ENCODE measurements at regions not wholly inside any gene's neighbourhood (a gene's known extent, or its start where the extent isn't known, plus 50 kb on each side); places are given as distances from the start of the nearest gene placed in this dataset.

DNA sequence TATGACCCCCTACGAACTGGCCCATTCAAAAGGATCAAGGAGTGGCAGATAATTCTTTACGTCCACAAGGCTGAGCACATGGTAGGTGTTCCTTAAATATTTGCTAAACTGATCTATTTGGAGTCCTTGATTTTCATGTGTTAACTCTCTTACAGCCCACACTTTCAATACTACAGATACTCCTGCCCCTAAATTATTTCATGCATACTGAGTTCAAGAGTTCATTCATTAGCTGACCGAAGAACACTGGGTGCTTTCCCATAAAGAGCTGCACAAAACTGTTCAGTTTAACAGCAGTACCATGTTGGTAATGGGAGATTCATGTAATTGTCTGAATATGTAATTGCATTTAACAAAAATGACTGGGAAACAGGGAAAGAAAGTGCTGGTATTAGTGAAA is 170.5 kb upstream of the ADO start:
- no peak for DNase-seq

DNA sequence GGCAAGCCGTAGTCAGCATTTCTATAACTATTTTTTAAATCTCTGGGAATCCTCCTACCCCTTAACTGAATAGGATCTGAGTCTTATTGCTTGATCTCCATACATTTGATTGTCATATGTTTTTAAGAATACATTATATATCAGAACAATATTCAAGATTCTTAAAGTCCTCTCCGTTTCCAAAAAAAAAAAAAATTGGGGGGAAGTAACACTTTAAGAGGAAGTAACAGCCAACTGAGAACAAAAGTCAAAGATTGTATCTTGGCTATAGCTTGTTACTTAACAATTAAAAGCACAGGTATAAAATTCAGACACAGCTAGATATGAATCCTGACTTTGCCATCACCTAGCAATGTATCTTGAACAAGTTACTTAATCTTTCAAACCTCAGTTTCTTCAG is 169.9 kb upstream of the ADO start:
- no peak for DNase-seq

DNA sequence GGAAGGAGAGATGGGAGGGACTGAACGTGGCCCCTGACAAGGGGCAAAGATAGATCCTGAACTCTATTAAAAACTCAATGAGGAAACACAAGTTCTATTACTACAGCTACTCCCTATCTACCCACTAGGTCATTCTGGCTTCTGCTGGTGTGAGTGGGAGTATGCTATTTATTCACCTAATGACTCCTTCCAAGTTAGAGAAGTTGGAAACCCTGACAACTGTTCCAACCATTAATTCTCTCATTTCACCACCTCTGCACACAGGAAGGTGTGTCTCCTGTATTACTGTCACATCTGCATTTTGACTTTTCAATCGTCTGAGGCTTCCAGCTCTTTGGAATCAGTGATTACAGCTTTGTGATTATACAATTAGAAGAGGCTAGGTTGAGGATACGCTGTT is 169.4 kb upstream of the ADO start:
- no peak for DNase-seq

DNA sequence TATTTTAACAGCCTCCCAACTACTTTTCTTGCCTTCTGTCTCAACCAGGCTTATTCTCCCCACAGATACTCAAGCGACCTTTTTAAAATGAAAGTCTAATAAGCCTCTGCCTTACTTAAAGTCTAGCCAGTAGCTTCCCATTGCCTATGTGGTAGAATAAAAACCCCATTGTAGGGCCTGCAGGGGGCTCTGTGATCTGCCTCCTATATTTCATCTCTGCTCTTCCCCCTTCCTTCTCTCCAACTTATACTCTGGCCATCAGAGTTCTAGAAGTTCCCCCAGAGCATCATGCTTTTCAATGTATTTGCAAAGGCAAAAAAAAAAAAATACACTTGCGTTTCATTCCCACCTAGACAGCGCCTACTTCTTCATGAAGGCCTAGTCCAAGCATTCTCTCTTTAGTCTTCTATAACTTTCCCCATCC is 167.7 kb upstream of the ADO start:
- no peak for DNase-seq

DNA sequence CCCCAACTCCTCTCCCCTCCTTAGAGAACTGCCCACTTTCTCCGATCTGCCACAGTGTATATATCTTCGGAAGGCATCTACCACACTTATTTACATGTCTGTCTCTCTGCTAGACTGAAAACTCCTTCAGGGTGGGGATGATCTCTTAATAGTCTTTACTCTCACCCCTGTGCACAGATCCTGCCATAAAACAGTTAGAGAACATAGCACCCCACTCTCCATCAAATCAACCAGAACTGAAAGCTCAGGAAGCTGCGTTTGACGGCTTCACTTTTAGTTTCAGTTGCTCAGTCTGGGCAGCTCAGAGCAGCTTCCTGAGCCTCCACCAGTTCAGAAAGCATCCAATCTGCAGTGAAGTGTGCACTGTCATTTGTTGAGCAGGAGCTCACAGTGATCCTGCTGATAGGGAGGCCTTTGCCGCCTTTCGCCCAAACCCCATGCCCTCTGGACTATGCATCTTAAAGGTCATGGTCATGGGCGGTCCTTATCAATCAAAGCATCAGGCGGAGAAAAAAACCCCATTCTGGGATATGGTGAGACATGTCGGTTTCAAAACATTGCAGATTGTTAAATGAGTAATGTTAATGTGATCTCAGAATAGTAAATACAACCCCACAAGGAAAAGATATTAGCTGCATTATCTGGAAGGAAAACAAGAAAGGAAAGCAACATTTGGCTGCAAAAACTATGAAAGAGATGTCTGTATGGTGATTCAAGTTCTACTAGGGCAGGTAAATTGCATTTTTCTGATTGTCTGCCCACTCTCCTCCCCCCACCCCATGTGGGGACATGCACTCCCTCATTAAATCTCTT is 167.1 kb upstream of the ADO start:
- no peak for DNase-seq

DNA sequence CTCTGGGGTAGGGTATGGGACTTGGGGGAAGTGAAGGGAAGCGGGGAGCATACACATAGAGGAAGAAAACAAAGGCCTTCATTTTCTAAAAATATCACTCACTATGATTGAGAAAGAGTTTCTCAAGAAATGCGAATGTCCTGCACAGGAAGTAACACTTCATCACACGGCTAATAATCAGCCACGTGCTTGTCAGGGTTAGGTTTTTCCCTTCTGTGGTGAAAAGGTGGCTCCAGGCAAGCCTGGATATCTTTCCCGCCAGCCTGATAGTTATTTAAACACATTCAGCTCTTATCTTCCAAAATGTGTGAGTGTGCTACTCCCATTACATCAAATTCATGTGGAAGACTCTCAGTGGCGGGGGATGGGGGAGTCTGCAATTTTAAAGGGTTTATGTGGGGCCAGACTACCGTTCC is 166.4 kb upstream of the ADO start:
- DNase-seq = no peak

DNA sequence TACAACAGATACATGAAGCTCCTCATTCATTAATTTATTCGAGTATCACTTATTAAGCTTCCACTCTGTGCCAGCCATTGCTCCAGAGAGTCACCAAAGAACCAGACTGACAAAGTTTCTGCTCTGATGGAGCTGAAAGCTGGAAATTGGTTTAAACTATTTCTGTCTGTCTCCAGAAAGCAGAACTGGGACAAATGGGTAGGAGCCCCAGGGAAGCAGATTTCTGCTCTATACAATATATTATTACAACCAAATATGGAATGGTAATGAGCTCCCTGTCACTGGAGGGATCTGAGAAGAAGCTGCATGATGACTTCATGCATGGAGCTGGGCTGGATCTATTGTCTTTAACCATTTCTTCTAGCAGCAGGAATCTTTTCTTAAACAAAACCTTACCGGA is 165.4 kb upstream of the ADO start:
- DNase-seq = no peak

DNA sequence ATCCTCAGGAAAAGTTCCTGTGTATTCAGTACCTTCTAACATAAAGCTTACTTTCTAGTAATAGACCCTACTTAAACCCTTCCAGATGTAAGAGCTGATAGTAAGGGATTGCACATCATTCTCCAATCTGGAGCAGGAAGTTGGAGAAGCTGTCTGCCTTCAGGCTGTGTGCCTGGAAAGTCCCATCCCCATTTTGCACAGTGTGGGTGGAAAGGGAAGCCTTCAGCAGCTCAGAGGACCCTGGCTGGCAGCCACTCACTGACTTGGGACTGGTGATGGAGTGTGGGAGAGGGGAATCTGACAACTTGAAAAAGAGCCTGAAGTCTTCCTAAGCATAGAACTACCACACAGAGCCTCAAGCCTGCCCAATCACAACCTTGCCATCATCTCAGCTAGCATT is 164.1 kb upstream of the ADO start:
- no peak for DNase-seq

DNA sequence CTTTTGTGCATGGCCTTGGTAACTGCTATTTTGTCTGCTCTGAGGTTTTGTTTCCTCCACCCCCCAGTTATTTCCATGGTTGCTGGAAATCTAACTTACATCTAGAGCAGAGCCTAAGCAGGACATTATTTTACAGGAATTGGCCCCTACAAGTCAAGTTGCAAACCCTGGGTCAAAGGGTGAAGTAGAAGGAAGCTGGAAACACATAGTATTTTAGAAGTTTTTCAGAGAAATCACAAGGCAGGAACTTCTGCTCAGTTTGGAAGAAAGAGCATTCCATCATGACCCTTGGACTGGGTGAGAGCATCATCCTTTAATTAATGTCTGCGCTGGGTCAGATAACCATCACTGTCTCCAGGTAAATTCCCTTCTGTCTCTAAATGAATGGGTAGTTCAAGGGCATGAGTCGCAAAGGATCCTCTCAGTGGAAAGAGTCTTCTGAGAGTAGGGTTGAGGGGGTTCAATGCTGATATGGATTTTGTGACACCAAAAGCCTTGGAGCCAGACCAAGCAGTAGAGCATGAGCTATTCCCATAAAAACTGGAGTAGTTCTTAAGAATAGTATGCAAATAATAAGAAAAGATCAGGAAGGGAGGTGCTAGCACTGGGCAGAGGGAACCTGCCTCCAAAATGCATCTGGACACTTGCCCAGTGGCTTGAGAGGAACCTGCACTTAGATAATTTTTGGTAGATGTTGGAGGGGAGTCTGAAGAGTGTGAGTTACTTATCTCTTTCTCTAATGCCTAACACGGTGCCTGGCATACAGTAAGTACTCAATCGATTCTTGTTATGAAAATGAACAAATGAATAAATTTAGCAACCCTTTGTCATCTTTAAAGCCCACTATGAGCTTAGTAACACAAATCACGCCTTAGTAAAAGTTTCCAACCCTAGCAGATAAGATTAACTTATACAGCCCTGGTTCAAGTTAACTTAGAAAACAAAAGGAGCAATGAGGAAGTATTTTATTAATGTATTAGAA is 160.6 kb upstream of the ADO start:
- DNase-seq = no peak

DNA sequence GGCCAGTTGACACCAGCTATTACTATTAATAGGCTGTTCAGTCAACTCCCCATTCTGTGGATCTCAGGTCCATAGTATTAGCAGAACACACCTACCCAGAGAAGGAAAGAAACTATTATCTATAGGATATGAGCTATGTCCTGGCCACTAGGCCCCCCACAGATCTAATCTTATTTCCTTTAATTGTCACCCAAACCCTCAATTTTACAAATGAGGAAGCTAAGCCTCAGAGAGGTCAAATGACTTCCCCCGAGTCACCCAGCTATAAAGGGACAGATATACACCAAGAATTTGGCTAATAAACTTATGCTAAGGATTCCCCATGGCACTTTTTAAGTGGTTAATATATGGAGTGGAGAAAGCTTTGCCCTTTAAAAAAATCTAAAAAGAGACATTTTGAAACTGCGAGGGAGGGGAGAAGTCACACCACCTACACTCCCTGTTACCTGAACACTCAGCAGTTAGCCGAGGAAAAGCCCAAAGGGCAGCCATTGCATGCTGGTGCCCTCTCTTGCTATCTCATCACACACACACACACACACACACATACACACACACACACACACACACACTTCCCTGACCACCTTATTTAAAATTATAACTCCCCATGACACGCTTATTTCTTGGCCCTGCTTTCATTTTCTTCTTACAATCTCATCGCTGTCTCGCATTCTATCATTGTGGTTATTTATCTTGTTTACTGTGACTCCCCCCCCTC is 157.0 kb upstream of the ADO start:
- DNase-seq = no peak

DNA sequence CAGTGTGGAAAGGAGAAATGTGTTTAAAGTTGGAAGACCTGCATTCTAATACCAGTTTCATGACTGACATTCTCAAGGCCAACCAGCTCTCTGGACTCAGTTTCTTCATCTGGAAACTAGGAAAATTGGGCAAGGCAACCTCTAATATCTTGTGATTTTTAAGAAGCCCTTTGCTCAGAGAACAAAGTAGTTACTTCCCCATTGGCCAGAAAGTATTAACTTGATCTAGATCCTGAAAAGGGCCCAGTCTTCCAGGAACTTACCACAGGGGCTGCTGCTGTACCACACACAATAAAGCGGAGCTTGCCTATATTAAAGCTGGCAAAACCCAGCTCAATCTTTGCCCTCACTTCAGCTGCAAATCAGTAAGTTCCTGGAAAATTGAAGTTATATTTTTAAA is 155.6 kb upstream of the ADO start:
- DNase-seq = no peak

DNA sequence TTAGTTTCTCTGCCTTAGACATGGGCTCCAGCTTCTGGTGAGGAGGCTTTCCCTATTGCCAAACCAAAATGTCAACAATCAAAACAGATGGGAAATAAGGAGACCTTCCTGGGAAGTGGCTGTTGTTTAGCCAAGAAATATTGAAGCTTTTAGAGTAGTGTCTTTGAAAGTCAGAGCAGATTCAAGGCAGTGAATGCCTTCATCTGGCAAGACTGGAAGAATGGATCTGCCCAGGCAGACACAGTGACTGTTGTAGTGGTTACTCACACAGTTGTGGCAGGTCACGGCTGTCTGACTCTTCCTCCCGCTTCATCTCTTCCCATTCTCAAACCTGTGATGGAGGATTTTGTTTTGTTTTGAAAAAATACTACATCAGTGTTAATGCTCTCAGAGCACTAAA is 154.1 kb upstream of the ADO start:
- DNase-seq = no peak

DNA sequence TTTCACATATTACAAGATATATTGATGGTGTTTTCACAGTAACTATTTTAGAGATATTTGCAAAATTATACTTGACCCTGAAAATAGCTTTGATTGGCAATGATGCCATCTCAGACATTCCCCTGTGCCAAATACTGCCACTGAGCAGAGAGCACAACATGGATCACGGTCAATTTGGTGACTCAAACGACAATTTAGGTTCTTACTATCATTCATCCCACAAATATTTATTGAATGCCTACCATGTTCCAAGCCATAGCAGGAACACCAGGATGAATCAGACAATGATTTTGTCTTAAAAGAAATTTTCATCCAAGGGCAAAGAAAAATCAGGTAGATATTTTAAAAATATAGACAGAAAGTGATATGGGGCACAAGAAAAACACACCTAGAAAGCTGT is 153.2 kb upstream of the ADO start:
- DNase-seq = no peak

DNA sequence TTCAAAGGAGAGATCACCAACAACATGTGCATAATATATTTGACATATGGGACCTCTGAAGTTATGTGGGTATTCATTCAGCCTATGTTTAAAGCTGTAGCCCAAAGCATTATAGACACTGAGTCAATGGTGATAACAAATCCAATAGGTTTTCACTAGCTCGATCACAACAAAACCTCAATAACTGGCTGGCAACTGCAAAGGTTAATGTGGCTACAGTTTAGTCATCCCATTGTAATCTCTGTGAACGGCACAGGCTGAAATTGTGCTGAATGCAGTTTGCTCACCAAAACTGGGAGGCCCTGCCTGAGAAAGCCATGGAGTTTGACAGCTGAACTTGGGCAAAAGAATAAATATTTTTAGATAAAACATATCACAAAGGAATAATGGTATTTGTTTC is 152.4 kb upstream of the ADO start:
- DNase-seq = no peak

DNA sequence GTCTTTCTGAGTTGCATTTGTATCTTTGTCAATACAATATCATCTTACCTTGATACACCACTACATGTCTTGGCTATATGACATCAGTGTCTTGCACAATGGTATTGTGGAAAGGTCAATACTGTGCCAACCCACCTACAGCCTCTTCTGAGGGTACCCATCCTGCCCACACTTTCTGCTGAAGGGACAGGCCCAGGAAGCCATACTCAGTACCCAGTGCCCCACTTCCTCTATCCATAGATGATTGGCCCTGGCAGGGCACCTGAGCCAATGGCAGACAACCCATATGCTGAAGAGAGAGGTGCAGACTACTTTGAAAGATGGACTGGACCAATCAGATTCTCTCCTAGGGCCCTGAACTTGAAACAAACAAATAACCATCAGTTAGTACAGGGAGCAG is 152.0 kb upstream of the ADO start:
- DNase-seq = no peak

DNA sequence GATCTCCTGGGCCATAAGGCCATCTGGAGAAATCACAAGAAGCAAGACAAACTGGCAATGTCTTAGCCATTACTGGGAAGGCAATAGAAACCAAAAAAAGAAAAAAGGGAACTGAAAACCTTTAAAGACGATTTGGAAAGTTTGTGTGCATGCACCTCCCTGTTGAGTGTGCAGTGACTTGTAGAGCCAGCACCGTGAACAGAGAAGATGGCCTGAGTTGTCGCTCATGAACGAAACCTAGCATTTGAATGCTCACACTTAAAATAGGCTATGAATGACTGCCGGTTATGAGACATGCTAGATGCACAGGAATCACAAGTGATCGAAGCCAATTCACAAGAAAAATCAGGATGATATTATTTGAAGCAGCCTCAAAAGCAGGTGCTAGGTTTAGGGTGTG is 151.3 kb upstream of the ADO start:
- no peak for DNase-seq

DNA sequence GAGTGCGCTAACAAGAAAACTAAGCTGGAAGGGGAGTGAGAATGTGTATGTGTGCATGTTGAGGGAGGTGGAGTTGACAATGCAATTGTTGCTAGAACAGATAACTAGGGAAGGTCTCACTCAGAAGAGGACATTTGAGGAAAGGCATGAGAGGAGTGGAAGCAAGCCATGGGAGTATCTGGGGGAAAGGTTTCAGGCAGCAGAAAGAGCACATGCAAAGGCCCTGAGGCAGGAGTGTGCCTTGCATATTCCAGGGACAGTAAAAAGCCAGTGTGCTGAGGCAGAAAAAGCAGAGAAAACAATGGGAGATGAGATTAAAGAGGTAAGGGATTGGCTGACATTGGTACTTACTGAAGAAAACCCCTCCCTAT is 149.6 kb upstream of the ADO start:
- DNase-seq = no peak

DNA sequence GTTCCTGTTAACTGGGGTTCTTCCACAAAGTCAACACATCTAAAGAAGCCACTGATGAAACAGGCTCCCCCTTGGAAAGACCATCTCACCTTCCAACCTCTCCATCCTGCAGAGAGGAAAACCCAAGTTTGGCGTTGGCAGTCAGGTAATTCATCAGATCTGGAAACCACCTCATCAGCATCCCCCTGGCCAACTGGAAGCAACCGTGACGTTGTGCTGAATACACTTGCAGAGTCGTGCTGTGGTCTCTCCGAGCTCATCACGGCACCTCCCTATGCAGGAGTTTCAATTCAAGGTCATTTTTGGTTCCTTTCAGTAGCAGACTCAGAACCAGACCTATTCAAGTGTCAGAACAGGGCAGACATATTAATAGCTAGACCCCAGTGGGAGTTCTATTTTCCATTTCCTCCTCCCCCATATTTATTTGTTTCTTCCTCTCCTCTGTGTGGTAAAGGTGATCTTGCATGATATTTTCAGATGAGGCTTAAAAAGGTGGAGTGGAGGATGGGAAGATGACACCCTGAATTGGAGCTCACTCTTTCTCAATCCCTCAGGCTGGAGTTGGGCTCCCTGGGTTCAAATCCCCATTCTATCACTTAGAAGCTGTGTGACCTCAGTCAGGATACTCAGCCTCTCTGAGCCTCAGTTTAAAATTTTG is 149.1 kb upstream of the ADO start:
- DNase-seq = no peak

DNA sequence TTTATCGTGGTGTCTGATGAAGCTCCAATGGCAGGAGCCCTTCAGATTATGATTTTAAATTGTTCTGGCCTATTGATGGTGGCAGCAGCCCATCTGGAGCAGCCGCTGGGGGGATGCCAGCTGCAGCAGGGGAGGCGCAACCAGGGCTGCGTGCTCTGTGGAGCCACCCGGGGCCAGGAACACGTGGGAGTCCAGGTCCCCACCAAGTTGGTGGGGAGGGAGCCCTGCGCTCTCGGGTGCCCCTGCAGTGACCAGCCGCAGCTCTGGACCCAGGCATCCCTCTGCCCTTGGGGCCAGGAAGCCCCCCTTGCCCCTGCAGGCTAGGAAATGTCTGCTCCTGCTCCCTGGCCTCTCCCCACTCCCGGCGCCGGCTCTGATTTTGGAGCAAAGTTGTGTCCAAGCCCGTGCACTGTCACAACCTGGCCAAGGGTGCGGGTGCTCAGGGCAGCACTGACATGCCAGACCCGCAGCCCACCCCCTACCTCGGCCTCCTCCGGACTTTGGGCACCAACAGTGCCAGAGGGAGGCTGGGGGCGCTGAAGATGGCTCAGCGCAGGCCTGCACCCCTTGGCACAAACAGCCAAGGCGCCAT is 147.2 kb upstream of the ADO start:
- no peak for DNase-seq

DNA sequence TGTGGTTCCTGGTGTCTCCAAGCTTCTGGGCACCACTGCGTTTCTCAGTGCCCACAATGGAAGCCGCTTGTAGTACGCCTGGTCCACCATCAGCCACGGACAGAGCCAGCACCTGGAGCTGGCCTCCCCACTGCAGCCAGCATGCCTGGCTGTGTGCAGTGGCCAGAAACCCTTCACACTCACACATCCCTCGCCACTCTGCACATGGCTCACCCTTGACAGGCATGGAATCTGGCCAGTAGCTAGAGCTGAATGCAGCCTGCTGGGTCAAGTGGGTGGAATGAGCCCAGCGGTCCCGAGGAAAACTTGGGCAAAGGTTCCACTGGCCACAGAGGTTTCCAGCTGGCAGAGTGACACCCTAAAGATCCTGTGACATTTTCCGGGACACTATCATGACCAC is 146.0 kb upstream of the ADO start:
- DNase-seq = no peak

DNA sequence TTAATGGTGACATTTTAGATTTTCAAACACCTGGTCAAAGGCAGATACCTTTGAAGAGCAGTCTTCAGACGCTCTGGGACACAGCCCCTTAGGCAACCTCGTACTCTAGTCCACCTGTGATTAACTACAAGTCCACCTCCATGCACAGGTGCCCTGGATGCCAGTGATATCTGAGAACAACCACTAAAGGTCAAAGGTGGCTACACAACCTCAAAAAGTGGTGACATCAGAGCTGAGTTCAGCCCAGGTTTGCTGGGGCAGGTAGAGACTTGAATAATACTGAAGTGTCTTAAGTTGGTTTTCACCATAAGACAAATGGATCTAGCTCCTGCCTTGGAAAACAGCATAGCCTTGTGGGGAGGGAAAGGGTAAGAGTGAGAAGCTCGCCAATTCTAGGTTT is 143.4 kb upstream of the ADO start:
- no peak for DNase-seq

DNA sequence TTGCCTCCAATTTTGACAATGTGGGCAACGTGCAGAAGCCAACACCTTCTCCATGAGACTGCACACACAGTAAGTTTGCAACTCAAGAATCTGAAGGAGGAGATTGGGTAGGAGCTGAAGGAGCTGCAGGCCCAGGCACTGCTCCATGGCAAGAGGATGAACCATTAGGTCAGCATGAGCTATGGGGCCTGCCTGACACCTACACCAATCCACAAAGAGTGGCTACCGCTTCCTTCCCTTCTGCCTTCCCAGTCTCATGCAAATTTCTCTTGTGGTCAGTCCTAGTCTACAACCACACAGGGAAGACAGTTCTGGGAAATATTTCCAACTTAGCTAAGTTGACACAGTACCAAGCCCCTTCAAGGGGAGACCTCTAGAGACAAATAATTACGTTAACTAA is 142.0 kb upstream of the ADO start:
- no peak for DNase-seq

DNA sequence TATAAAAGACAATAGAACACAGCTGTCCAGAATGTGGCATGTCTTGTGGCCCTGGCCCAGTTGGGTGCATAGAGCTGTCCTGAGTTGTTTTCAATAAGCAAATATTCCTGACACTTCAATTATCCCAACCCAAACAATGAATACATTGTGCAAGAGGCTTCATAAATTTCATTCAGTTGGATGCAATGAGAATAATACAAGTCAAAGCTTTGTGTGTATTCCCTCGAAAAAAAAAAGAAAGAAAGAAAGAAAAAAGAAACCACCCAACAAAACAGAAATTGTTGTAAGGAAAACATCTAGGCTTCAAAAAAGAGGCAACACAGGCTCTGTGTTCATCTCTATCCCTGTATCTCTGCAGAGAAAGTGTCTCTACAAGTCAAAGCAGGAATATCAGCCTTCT is 138.7 kb upstream of the ADO start:
- DNase-seq = no peak

Data from SHP77 (cell line).